H9 (cell line): ENCODE measurements at regions not wholly inside any gene's neighbourhood (a gene's known extent, or its start where the extent isn't known, plus 50 kb on each side); places are given as distances from the start of the nearest gene placed in this dataset.
A peak's percentile ranks its signal among the peaks of the same experiment; 100 is the strongest.

Source experiments
- DNase-seq: peaks from one replicate; pipeline ENCODE4 v3.0.0-alpha.2; 2017
- H2AFZ ChIP-seq: one replicate; pipeline ENCODE4 v1.6.1; 2013; ENCODE audit warnings: mild to moderate bottlenecking, low read length, control low read depth, moderate library complexity
- H2AK5ac ChIP-seq: 2 replicates; pipeline ENCODE4 v1.6.1; 2013; ENCODE audit warnings: low read length, control low read depth, mixed read lengths; ENCODE audit not compliant: insufficient read length
- H2BK120ac ChIP-seq: one replicate; pipeline ENCODE4 v1.6.1; 2013; ENCODE audit warnings: low read depth, mild to moderate bottlenecking, low read length, control low read depth, inconsistent platforms; ENCODE audit not compliant: poor library complexity, severe bottlenecking
- H2BK12ac ChIP-seq: 2 replicates; pipeline ENCODE4 v1.6.1; 2013; ENCODE audit warnings: low read length, control low read depth, mixed read lengths, low read depth; ENCODE audit not compliant: insufficient read length
- H2BK15ac ChIP-seq: 2 replicates; pipeline ENCODE4 v1.6.1; 2013; ENCODE audit warnings: low read depth, low read length, control low read depth
- H2BK20ac ChIP-seq: one replicate; pipeline ENCODE4 v1.6.1; 2013; ENCODE audit warnings: low read depth, mild to moderate bottlenecking, low read length, control low read depth, inconsistent platforms; ENCODE audit not compliant: poor library complexity, severe bottlenecking
- H2BK5ac ChIP-seq: 2 replicates; pipeline ENCODE4 v1.6.1; 2013; ENCODE audit warnings: low read length, control low read depth, mixed read lengths; ENCODE audit not compliant: insufficient read length
- H3K14ac ChIP-seq: 2 replicates; pipeline ENCODE4 v1.6.1; 2013; ENCODE audit warnings: low read length, control low read depth; ENCODE audit not compliant: insufficient read depth
- H3K18ac ChIP-seq: 2 replicates; pipeline ENCODE4 v1.6.1; 2013; ENCODE audit warnings: low read depth, mild to moderate bottlenecking, mixed read lengths, low read length, control low read depth; ENCODE audit not compliant: insufficient read length
- H3K23ac ChIP-seq: 2 replicates; pipeline ENCODE4 v1.6.1; 2013; ENCODE audit warnings: low read length, control low read depth, mixed read lengths, low read depth; ENCODE audit not compliant: insufficient read length
- H3K23me2 ChIP-seq: 2 replicates; pipeline ENCODE4 v1.6.1; 2013; ENCODE audit warnings: low read depth, mild to moderate bottlenecking, mixed read lengths, low read length, control low read depth; ENCODE audit not compliant: insufficient read length, poor library complexity, severe bottlenecking
- H3K27ac ChIP-seq: 2 replicates; pipeline ENCODE4 v1.5.1; 2013; ENCODE audit warnings: low read length, control low read depth, mixed read lengths, low read depth; ENCODE audit not compliant: insufficient read length
- H3K27me3 ChIP-seq: 2 replicates; pipeline ENCODE4 v1.6.1; 2013; ENCODE audit warnings: low read length, control low read depth, inconsistent platforms; ENCODE audit not compliant: insufficient read depth
- H3K4ac ChIP-seq: 2 replicates; pipeline ENCODE4 v1.6.1; 2013; ENCODE audit warnings: low read depth, mild to moderate bottlenecking, control low read depth, inconsistent platforms, low read length, moderate library complexity
- H3K4me1 ChIP-seq: 2 replicates; pipeline ENCODE4 v1.6.1; 2013; ENCODE audit warnings: low read length, control low read depth, inconsistent platforms; ENCODE audit not compliant: insufficient read depth
- H3K4me2 ChIP-seq: 2 replicates; pipeline ENCODE4 v1.6.1; 2013; ENCODE audit warnings: low read length, control low read depth, mixed read lengths; ENCODE audit not compliant: insufficient read length, insufficient read depth
- H3K56ac ChIP-seq: 2 replicates; pipeline ENCODE4 v1.6.1; 2013; ENCODE audit warnings: low read depth, mild to moderate bottlenecking, mixed read lengths, low read length, control low read depth; ENCODE audit not compliant: insufficient read length
- H3K79me1 ChIP-seq: 2 replicates; pipeline ENCODE4 v1.6.1; 2013; ENCODE audit warnings: low read depth, mild to moderate bottlenecking, moderate library complexity, low read length, control low read depth, inconsistent platforms; ENCODE audit not compliant: insufficient read depth, poor library complexity, severe bottlenecking
- H3K79me2 ChIP-seq: 2 replicates; pipeline ENCODE4 v1.6.1; 2013; ENCODE audit warnings: low read length, control low read depth, inconsistent platforms; ENCODE audit not compliant: insufficient read depth
- H3K9ac ChIP-seq: 2 replicates; pipeline ENCODE4 v1.6.1; 2013; ENCODE audit warnings: low read length, control low read depth, mixed read lengths; ENCODE audit not compliant: insufficient read length; ENCODE audit errors: extremely low read depth
- H3K9me3 ChIP-seq: one replicate; pipeline ENCODE4 v1.6.1; 2013; ENCODE audit warnings: low read depth, low read length, inconsistent platforms; ENCODE audit not compliant: control insufficient read depth
- H3T11ph ChIP-seq: one replicate; pipeline ENCODE4 v1.6.1; 2013; ENCODE audit warnings: mild to moderate bottlenecking, low read length, control low read depth, inconsistent platforms
- H4K20me1 ChIP-seq: one replicate; pipeline ENCODE4 v1.6.1; 2013; ENCODE audit not compliant: control insufficient read depth, insufficient read length, insufficient read depth
- H4K5ac ChIP-seq: 2 replicates; pipeline ENCODE4 v1.6.1; 2013; ENCODE audit warnings: low read depth, mild to moderate bottlenecking, mixed read lengths, low read length, control low read depth; ENCODE audit not compliant: insufficient read length
- H4K8ac ChIP-seq: replicated peaks from 2 replicates; pipeline ENCODE4 v1.6.1; 2013; ENCODE audit warnings: low read length, control low read depth, mixed read lengths, low read depth; ENCODE audit not compliant: insufficient read length
- H4K91ac ChIP-seq: 2 replicates; pipeline ENCODE4 v1.6.1; 2013; ENCODE audit warnings: low read depth, mild to moderate bottlenecking, moderate library complexity, mixed read lengths, low read length, control low read depth; ENCODE audit not compliant: insufficient read length
- H3K27ac Mint-ChIP-seq, 3 experiments: 2 replicates in 2 of 3; 3 replicates in 1 of 3; pipeline ENCODE4 v1.8.0; 2020 to 2021; ENCODE audit warnings: mixed read lengths in 3 of 3, mild to moderate bottlenecking in 1 of 3, moderate library complexity in 1 of 3
- H3K27me3 Mint-ChIP-seq: 2 replicates; pipeline ENCODE4 v1.8.0; 2021; ENCODE audit warnings: low read depth, mild to moderate bottlenecking, moderate library complexity, mixed read lengths
- H3K36me3 Mint-ChIP-seq, 3 experiments: 2 replicates in 2 of 3; 3 replicates in 1 of 3; pipeline ENCODE4 v1.8.0; 2020 to 2021; ENCODE audit warnings: low read depth in 3 of 3, mixed read lengths in 3 of 3; ENCODE audit not compliant: insufficient read depth in 1 of 3
- H3K4me1 Mint-ChIP-seq, 2 experiments: 2 replicates each; pipeline ENCODE4 v1.8.0; 2020; ENCODE audit warnings: mixed read lengths in 2 of 2
- H3K4me3 Mint-ChIP-seq, 2 experiments: 2 replicates in 1 of 2; 3 replicates in 1 of 2; pipeline ENCODE4 v1.8.0; 2020 to 2021; ENCODE audit warnings: mild to moderate bottlenecking in 2 of 2, mixed read lengths in 2 of 2, moderate library complexity in 1 of 2
- H3K9me3 Mint-ChIP-seq, 2 experiments: 2 replicates in 1 of 2; 3 replicates in 1 of 2; pipeline ENCODE4 v1.8.0; 2020; ENCODE audit warnings: mild to moderate bottlenecking in 2 of 2, mixed read lengths in 2 of 2, moderate library complexity in 1 of 2
- WGBS: extraction: QIAGEN DNeasy Blood & Tissue Kit; methylation state at CpG from one replicate; pipeline ENCODE4 v1.1.7; 2013; ENCODE audit warnings: missing lambda C conversion rate, low lambda C conversion rate, mixed read lengths; ENCODE audit not compliant: insufficient read length; ENCODE audit errors: extremely low coverage; 5-methylcytosine and 5-hydroxymethylcytosine counted together
- TF ChIP-seq, protein P1 (sequence below): fragments of 200-600 bp; sonication (generic); conservative IDR thresholded peaks from 3 replicates; pipeline ENCODE4 v1.8.0; 2021; ENCODE audit warnings: antibody characterized with exemption, mild to moderate bottlenecking

DNA sequence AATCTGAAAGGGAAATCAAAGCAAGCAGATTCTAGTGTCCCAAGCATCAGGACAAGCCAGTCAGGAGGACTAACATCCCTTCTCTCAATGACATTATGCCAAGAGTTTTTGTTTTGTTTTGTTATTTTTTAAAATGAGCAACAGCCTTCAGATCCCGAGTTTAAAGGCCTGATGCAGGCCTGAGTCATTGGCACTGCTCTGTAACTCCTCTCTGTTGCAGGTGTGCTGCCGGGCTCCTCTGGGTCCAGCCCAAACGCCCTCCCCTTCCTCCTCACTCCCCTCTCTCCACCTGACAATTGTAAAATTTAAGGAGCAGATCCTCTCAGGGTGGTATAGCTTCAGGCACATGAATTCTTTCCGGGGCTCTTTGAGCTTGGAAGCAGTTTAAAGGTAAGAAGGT, 502.0 kb downstream of the BMP2 start:
- Mint-ChIP-seq H3K4me3 (no peak overlapping the region), H3K27ac (0 out of 7 replicates have a peak overlapping the region, but pooled peaks of 1 of the 3 experiments have one; percentile 79), H3K36me3 (no peaks in the 10 kb centered on the region), H3K27me3 (no peaks in the 10 kb centered on the region), H3K4me1 (0 out of 4 replicates have a peak, but pooled peaks cover 0 to 2% of the 10 kb centered on the region in 2 experiments), H3K9me3 (no peaks in the 10 kb centered on the region)
- Histone ChIP-seq H3K27me3 (no peaks in the 10 kb centered on the region), H2AFZ (no peak overlapping the region), H4K20me1 (no peaks in the 10 kb centered on the region), H2BK12ac (no peak overlapping the region), H4K5ac (no peak overlapping the region), H3K79me1 (no peaks in the 10 kb centered on the region), H4K8ac (no peak overlapping the region), H2BK5ac (no peak overlapping the region), H3K56ac (no peak overlapping the region), H3K79me2 (no peaks in the 10 kb centered on the region), H3K27ac (no peak overlapping the region), H2AK5ac (no peak overlapping the region), H2BK120ac (no peak overlapping the region), H3T11ph (no peak overlapping the region), H3K18ac (no peak overlapping the region), H3K14ac (no peak overlapping the region), H3K9me3 (no peaks in the 10 kb centered on the region), H3K9ac (no peak overlapping the region), H4K91ac (no peak overlapping the region), H3K23me2 (no peaks in the 10 kb centered on the region), H2BK15ac (no peak overlapping the region), H3K4me1 (no peaks in the 10 kb centered on the region), H3K4ac (no peak overlapping the region), H3K23ac (no peak overlapping the region), H3K4me2 (no peak overlapping the region), H2BK20ac (no peak overlapping the region)
- no peak for DNase-seq
- TF ChIP-seq, protein P1, sequence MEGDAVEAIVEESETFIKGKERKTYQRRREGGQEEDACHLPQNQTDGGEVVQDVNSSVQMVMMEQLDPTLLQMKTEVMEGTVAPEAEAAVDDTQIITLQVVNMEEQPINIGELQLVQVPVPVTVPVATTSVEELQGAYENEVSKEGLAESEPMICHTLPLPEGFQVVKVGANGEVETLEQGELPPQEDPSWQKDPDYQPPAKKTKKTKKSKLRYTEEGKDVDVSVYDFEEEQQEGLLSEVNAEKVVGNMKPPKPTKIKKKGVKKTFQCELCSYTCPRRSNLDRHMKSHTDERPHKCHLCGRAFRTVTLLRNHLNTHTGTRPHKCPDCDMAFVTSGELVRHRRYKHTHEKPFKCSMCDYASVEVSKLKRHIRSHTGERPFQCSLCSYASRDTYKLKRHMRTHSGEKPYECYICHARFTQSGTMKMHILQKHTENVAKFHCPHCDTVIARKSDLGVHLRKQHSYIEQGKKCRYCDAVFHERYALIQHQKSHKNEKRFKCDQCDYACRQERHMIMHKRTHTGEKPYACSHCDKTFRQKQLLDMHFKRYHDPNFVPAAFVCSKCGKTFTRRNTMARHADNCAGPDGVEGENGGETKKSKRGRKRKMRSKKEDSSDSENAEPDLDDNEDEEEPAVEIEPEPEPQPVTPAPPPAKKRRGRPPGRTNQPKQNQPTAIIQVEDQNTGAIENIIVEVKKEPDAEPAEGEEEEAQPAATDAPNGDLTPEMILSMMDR: no peak
- WGBS: no CpG with 5 or more reads among the region's 4 CpGs
